HepG2 (cell line): ENCODE measurements at regions not wholly inside any gene's neighbourhood (a gene's known extent, or its start where the extent isn't known, plus 50 kb on each side); places are given as distances from the start of the nearest gene placed in this dataset.

Experiments used
- ATAC-seq: fragments of 200-7000 bp; cut with Tn5 transposase; 3 replicates; pipeline ENCODE4 v1.9.1; 2020; ENCODE audit warnings: mild to moderate bottlenecking, moderate library complexity
- BruUV-seq: library from RNA; stranded (reverse); fragments of 400-500 nt; replicated peaks from 2 replicates; lab custom pipeline; 2021; lab: Mats Ljungman, UMichigan
- CTCF ChIA-PET: fragments of 300-600 bp; formaldehyde crosslinking; extraction: SDS; loops from one replicate; lab custom pipeline; 2021; ENCODE audit warnings: low total read pairs, inconsistent platforms, low intra/inter-chr PET ratio; lab: Yijun Ruan, JAX
- POLR2A ChIA-PET: fragments of 350-600 bp; sonication (Branson Sonifier 250); formaldehyde crosslinking; loops from one replicate; lab custom pipeline; 2020; ENCODE audit warnings: antibody characterized with exemption, inconsistent platforms; lab: Yijun Ruan, JAX
- DNase-seq: peaks from one replicate; pipeline ENCODE4 v3.0.0-alpha.2; 2015; ENCODE audit warnings: low spot score
- FAIRE-seq: peaks from 3 replicates; lab custom pipeline; 2011; peaks lifted over from hg19 to GRCh38; lab: Jason Lieb, UNC
- H2AFZ ChIP-seq: one replicate; pipeline ENCODE4 v1.6.1; 2011; ENCODE audit warnings: low read length, inconsistent platforms
- H3K27ac ChIP-seq: fragments of 300-600 bp; 3 replicates; pipeline ENCODE4 v1.8.0; 2011; ENCODE audit warnings: mixed run types, mild to moderate bottlenecking, mixed read lengths, low read length, inconsistent platforms; ENCODE audit not compliant: insufficient read depth; ENCODE audit errors: extremely low read length
- H3K27me3 ChIP-seq, 2 experiments: fragments of 200-600 bp in 1 of 2; 2 replicates in 1 of 2; 3 replicates in 1 of 2; pipeline versions ENCODE4 v1.6.0 to v1.8.0; 2011; ENCODE audit warnings: low read length in 2 of 2, mild to moderate bottlenecking in 2 of 2, moderate library complexity in 2 of 2, inconsistent platforms in 1 of 2; ENCODE audit not compliant: insufficient read depth in 2 of 2, control insufficient read depth in 1 of 2
- H3K36me3 ChIP-seq, 2 experiments: fragments of 200-600 bp in 1 of 2; replicated peaks in 1 of 2; 2 replicates in 1 of 2; 3 replicates in 1 of 2; pipeline versions ENCODE4 v1.5.1 to v1.8.0; 2011; ENCODE audit warnings: low read length in 2 of 2, inconsistent platforms in 1 of 2; ENCODE audit not compliant: insufficient read depth in 2 of 2, control insufficient read depth in 1 of 2
- H3K4me1 ChIP-seq: 2 replicates; pipeline ENCODE4 v1.5.1; 2012; ENCODE audit warnings: low read length, inconsistent platforms; ENCODE audit not compliant: insufficient read depth
- H3K4me2 ChIP-seq: 2 replicates; pipeline ENCODE4 v1.6.0; 2011; ENCODE audit warnings: low read depth, low read length, inconsistent platforms
- H3K4me3 ChIP-seq, 3 experiments: fragments of 200-600 bp in 1 of 3; sonication (generic), shearing (Covaris generic) in 1 of 3; replicated peaks in 1 of 3; 2 replicates each; pipeline ENCODE4 v1.5.1; 2011 to 2016; ENCODE audit warnings: low read length in 3 of 3, inconsistent platforms in 2 of 3, low read depth in 2 of 3, mild to moderate bottlenecking in 2 of 3, control low read depth in 1 of 3, mixed read lengths in 1 of 3; ENCODE audit not compliant: insufficient read depth in 1 of 3
- H3K79me2 ChIP-seq: one replicate; pipeline ENCODE4 v1.6.1; 2011; ENCODE audit warnings: low read length, inconsistent platforms; ENCODE audit not compliant: insufficient read depth
- H3K9ac ChIP-seq: 2 replicates; pipeline ENCODE4 v1.6.0; 2011; ENCODE audit warnings: mild to moderate bottlenecking, low read depth, low read length, inconsistent platforms; ENCODE audit not compliant: insufficient read depth
- H3K9me3 ChIP-seq: 2 replicates; pipeline ENCODE4 v1.5.1; 2012; ENCODE audit warnings: mild to moderate bottlenecking, low read length
- H4K20me1 ChIP-seq: 2 replicates; pipeline ENCODE4 v1.6.0; 2011; ENCODE audit warnings: inconsistent platforms, mild to moderate bottlenecking, low read length, moderate library complexity; ENCODE audit not compliant: insufficient read depth
- ARNT2 ChIP-seq: sonication (generic); formaldehyde crosslinking; IDR thresholded peaks from 2 replicates; pipeline ENCODE4 v1.8.0; 2022; ENCODE audit warnings: mild to moderate bottlenecking, low read depth, missing genetic modification reagents, moderate library complexity
- ATF7-NPFF ChIP-seq: sonication (generic); formaldehyde crosslinking; IDR thresholded peaks from 2 replicates; pipeline ENCODE4 v1.8.1; 2023; ENCODE audit warnings: mild to moderate bottlenecking, low read depth, missing genetic modification reagents, moderate library complexity
- MIER2 ChIP-seq: IDR thresholded peaks from 2 replicates; pipeline ENCODE4 v1.6.1; 2016; ENCODE audit warnings: missing biosample characterization, missing genetic modification reagents
- REPIN1 ChIP-seq: sonication (generic); formaldehyde crosslinking; IDR thresholded peaks from 2 replicates; pipeline ENCODE4 v1.8.0; 2022; ENCODE audit warnings: missing genetic modification reagents, low read depth, mild to moderate bottlenecking, borderline replicate concordance
- RFX5 ChIP-seq: IDR thresholded peaks from 2 replicates; pipeline ENCODE4 v1.6.1; 2011; ENCODE audit warnings: low read depth, low read length, improper control_type of control experiment
- TBX2 ChIP-seq: sonication (generic); formaldehyde crosslinking; IDR thresholded peaks from 2 replicates; pipeline ENCODE4 v1.5.0; 2020; ENCODE audit warnings: missing genetic modification reagents, mild to moderate bottlenecking, borderline replicate concordance
- XRCC5 ChIP-seq: fragments of 200-400 bp; formaldehyde crosslinking; optimal IDR thresholded peaks from 2 replicates; pipeline ENCODE3; 2017; ENCODE audit warnings: mild to moderate bottlenecking, low read length
- ZBTB42 ChIP-seq: sonication (generic); formaldehyde crosslinking; IDR thresholded peaks from 2 replicates; pipeline ENCODE4 v1.5.0; 2020; ENCODE audit warnings: mild to moderate bottlenecking, missing genetic modification reagents
- ZNF263 ChIP-seq: sonication (generic); formaldehyde crosslinking; IDR thresholded peaks from 2 replicates; pipeline ENCODE4 v1.4.0; 2020; ENCODE audit warnings: missing genetic modification reagents
- ZNF530 ChIP-seq: sonication (generic); formaldehyde crosslinking; IDR thresholded peaks from 2 replicates; pipeline ENCODE4 v1.5.0; 2020; ENCODE audit warnings: low read depth, mild to moderate bottlenecking, missing genetic modification reagents
- ZNF672 ChIP-seq: sonication (generic); formaldehyde crosslinking; IDR thresholded peaks from 2 replicates; pipeline ENCODE4 v1.8.1; 2022; ENCODE audit warnings: missing genetic modification reagents
- WGBS: methylation state at CpG from one replicate; pipeline ENCODE4 v1.1.6; 2017; ENCODE audit warnings: low lambda C conversion rate; 5-methylcytosine and 5-hydroxymethylcytosine counted together
- in situ Hi-C: cut with HindIII; loops from 2 replicates; pipeline ENCODE4 v1.10.0; 2017; ENCODE audit warnings: low pct_unique_long_range_greater_than_20kb; ENCODE audit not compliant: extremely low pct_ligation_motif_present
- intact Hi-C: fragments of 100-400 bp; cut with micrococcal nuclease; formaldehyde crosslinking; loops from one replicate; pipeline ENCODE4 v1.10.0; 2022; ENCODE audit not compliant: unreplicated experiment
- TF ChIP-seq, protein P1 (sequence below): IDR thresholded peaks from 2 replicates; pipeline ENCODE4 v1.6.1; 2016
- TF ChIP-seq, protein P2 (sequence below): sonication (generic); formaldehyde crosslinking; IDR thresholded peaks from 2 replicates; pipeline ENCODE4 v1.5.0; 2020; ENCODE audit warnings: missing genetic modification reagents
- TF ChIP-seq, protein P3 (sequence below): sonication (generic); formaldehyde crosslinking; IDR thresholded peaks from 2 replicates; pipeline ENCODE4 v1.4.0; 2020; ENCODE audit warnings: low read depth, missing genetic modification reagents
- TF ChIP-seq, protein P4 (sequence below): sonication (generic); formaldehyde crosslinking; IDR thresholded peaks from 2 replicates; pipeline ENCODE4 v1.5.0; 2020; ENCODE audit warnings: missing genetic modification reagents
- TF ChIP-seq, protein P5 (sequence below): sonication (generic); formaldehyde crosslinking; IDR thresholded peaks from 2 replicates; pipeline ENCODE4 v1.8.1; 2022; ENCODE audit warnings: mild to moderate bottlenecking, missing genetic modification reagents

DNA sequence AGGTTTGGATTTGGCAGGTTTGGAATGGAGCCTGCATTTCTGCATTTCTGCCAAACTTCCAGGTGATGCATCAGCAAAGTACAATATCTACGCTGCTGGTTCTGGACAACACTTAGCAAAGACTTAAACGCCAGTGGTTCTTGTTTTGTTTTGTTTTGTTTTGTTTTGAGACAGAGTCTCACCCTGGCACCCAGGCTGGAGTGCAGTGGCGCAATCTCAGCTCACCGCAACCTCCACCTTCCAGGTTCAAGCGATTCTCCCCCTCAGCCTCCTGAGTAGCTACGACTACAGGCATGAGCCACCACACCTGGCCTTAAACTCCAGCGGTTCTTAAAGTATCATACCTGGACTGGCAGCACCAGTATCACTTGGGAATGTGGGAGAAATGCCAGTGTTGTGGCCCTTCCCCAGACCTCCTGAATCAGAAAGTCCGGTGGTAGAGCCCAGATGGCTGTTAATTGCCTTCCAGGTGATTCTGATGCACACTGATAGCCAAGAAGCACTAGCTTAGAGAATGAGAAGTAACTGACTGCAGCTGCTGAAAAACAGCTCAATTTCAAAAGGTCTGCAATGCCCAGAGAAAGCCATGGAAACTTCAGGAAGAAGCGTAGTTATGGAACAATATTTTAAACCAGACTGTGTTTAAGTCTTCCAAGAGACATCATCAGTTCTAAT is 114.8 kb upstream of the FOXN3 start:
- in situ Hi-C loops (no loop called here), intact Hi-C loops (no loop called here)
- Histone ChIP-seq H3K4me1 (0 out of 2 replicates have a peak, but pooled peaks cover 5% of the 10 kb centered on the region), H3K4me3 (no peak overlapping the region), H4K20me1 (no peaks in the 10 kb centered on the region), H2AFZ (no peak overlapping the region), H3K36me3 (no peaks in the 10 kb centered on the region), H3K27ac (no peak overlapping the region), H3K79me2 (peaks cover 1% of the 10 kb centered on the region), H3K9me3 (no peaks in the 10 kb centered on the region), H3K27me3 (no peaks in the 10 kb centered on the region), H3K4me2 (no peak overlapping the region), H3K9ac (no peak overlapping the region)
- no peak for DNase-seq
- POLR2A ChIA-PET = no interaction called here
- CTCF ChIA-PET = no interaction called here
- no TSS peak for BruUV-seq
- WGBS = 89% methylated on average over 9 of the region's 9 CpGs
- ATAC-seq = no peak
- FAIRE-seq = no peak
- TF ChIP-seq TBX2 (CRISPR knock-in tag) (no peak), ZNF263 (CRISPR knock-in tag) (no peak), XRCC5 (no peak), ZBTB42 (CRISPR knock-in tag) (no peak), ZNF672 (CRISPR knock-in tag) (no peak), REPIN1 (no peak), ZNF530 (no peak), RFX5 (no peak), MIER2 (CRISPR knock-in tag) (no peak), ARNT2 (CRISPR knock-in tag) (no peak), ATF7-NPFF (no peak)
- TF ChIP-seq, protein P1, sequence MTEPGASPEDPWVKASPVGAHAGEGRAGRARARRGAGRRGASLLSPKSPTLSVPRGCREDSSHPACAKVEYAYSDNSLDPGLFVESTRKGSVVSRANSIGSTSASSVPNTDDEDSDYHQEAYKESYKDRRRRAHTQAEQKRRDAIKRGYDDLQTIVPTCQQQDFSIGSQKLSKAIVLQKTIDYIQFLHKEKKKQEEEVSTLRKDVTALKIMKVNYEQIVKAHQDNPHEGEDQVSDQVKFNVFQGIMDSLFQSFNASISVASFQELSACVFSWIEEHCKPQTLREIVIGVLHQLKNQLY (CRISPR knock-in tag) = no peak
- TF ChIP-seq, protein P2, sequence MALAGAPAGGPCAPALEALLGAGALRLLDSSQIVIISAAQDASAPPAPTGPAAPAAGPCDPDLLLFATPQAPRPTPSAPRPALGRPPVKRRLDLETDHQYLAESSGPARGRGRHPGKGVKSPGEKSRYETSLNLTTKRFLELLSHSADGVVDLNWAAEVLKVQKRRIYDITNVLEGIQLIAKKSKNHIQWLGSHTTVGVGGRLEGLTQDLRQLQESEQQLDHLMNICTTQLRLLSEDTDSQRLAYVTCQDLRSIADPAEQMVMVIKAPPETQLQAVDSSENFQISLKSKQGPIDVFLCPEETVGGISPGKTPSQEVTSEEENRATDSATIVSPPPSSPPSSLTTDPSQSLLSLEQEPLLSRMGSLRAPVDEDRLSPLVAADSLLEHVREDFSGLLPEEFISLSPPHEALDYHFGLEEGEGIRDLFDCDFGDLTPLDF (CRISPR knock-in tag) = no peak
- TF ChIP-seq, protein P3, sequence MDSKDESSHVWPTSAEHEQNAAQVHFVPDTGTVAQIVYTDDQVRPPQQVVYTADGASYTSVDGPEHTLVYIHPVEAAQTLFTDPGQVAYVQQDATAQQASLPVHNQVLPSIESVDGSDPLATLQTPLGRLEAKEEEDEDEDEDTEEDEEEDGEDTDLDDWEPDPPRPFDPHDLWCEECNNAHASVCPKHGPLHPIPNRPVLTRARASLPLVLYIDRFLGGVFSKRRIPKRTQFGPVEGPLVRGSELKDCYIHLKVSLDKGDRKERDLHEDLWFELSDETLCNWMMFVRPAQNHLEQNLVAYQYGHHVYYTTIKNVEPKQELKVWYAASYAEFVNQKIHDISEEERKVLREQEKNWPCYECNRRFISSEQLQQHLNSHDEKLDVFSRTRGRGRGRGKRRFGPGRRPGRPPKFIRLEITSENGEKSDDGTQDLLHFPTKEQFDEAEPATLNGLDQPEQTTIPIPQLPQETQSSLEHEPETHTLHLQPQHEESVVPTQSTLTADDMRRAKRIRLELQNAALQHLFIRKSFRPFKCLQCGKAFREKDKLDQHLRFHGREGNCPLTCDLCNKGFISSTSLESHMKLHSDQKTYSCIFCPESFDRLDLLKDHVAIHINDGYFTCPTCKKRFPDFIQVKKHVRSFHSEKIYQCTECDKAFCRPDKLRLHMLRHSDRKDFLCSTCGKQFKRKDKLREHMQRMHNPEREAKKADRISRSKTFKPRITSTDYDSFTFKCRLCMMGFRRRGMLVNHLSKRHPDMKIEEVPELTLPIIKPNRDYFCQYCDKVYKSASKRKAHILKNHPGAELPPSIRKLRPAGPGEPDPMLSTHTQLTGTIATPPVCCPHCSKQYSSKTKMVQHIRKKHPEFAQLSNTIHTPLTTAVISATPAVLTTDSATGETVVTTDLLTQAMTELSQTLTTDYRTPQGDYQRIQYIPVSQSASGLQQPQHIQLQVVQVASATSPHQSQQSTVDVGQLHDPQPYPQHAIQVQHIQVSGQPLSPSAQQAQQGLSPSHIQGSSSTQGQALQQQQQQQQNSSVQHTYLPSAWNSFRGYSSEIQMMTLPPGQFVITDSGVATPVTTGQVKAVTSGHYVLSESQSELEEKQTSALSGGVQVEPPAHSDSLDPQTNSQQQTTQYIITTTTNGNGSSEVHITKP (CRISPR knock-in tag) = no peak
- TF ChIP-seq, protein P4, sequence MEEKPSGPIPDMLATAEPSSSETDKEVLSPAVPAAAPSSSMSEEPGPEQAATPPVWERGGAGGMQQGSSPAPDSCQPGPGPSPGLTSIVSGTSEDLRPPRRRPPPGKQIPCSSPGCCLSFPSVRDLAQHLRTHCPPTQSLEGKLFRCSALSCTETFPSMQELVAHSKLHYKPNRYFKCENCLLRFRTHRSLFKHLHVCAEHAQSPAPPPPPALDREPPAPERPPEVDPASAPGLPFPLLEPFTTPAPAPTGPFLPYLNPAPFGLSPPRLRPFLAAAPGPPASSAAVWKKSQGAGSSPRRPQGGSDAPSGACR = no peak
- TF ChIP-seq, protein P5, sequence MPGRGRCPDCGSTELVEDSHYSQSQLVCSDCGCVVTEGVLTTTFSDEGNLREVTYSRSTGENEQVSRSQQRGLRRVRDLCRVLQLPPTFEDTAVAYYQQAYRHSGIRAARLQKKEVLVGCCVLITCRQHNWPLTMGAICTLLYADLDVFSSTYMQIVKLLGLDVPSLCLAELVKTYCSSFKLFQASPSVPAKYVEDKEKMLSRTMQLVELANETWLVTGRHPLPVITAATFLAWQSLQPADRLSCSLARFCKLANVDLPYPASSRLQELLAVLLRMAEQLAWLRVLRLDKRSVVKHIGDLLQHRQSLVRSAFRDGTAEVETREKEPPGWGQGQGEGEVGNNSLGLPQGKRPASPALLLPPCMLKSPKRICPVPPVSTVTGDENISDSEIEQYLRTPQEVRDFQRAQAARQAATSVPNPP (CRISPR knock-in tag) = no peak
